Stimulated activated CD8-positive, alpha-beta memory T cell treated with anti-CD3 and anti-CD28 coated beads, Interleukin-15, amount 100 ng/mL, for 4 hours (primary cell): ENCODE measurements at regions not wholly inside any gene's neighbourhood (a gene's known extent, or its start where the extent isn't known, plus 50 kb on each side); places are given as distances from the start of the nearest gene placed in this dataset.

Source experiments
- DNase-seq, 2 donors: peaks; one replicate each; pipeline ENCODE4 v3.0.0-alpha.2; 2020; ENCODE audit warnings: low read depth in 2 of 2

GRCh38 chr6:140985679-140986275 is 1146.9 kb upstream of the GJE1 start:
- no peak for DNase-seq

- DNase-seq, result no peak
Measured at GRCh38 chr6:140980265-140980887, 1152.3 kb upstream of the GJE1 start.

GRCh38 chr6:140979642-140980091 is 1153.1 kb upstream of the GJE1 start:
- DNase-seq, result no peak

GRCh38 chr6:140977403-140977802 is 1155.3 kb upstream of the GJE1 start:
- DNase-seq, result no peak

GRCh38 chr6:140976806-140977205 is 1155.9 kb upstream of the GJE1 start:
- no peak for DNase-seq

GRCh38 chr6:140970485-140970884 is 1162.2 kb upstream of the GJE1 start:
- no peak for DNase-seq

- DNase-seq, result no peak
Measured at GRCh38 chr6:140968062-140968461, 1164.7 kb upstream of the GJE1 start.

- DNase-seq, result no peak
Measured at GRCh38 chr6:140966676-140967075, 1166.0 kb upstream of the GJE1 start.

- no peak for DNase-seq
Measured at GRCh38 chr6:140960566-140960965, 1172.2 kb upstream of the GJE1 start.

GRCh38 chr6:140957386-140957785 is 1175.3 kb upstream of the GJE1 start:
- no peak for DNase-seq

GRCh38 chr6:140956571-140957369 is 1176.0 kb upstream of the GJE1 start:
- DNase-seq, result no peak

GRCh38 chr6:140940251-140940925 is 1192.3 kb upstream of the GJE1 start:
- no peak for DNase-seq

- DNase-seq, result no peak
Measured at GRCh38 chr6:140932909-140933308, 1199.8 kb upstream of the GJE1 start.

GRCh38 chr6:140931581-140931980 is 1201.1 kb upstream of the GJE1 start:
- no peak for DNase-seq

GRCh38 chr6:140929121-140929520 is 1203.6 kb upstream of the GJE1 start:
- DNase-seq, result no peak

GRCh38 chr6:140923048-140923447 is 1209.7 kb upstream of the GJE1 start:
- no peak for DNase-seq

GRCh38 chr6:140921366-140922226 is 1211.1 kb upstream of the GJE1 start:
- DNase-seq, result no peak

- DNase-seq, result no peak
Measured at GRCh38 chr6:140917911-140918310, 1214.8 kb upstream of the GJE1 start.

GRCh38 chr6:140915551-140915950 is 1217.2 kb upstream of the GJE1 start:
- no peak for DNase-seq

- DNase-seq, result no peak
Measured at GRCh38 chr6:140915103-140915502, 1217.6 kb upstream of the GJE1 start.

- no peak for DNase-seq
Measured at GRCh38 chr6:140912686-140913085, 1220.0 kb upstream of the GJE1 start.
